Left cardiac atrium (tissue), 4 donors: ENCODE measurements at regions not wholly inside any gene's neighbourhood (a gene's known extent, or its start where the extent isn't known, plus 50 kb on each side); places are given as distances from the start of the nearest gene placed in this dataset.

Source experiments
- ATAC-seq, 2 donors: fragments of 200-7000 bp; cut with Tn5 transposase; one replicate each; pipeline ENCODE4 v1.9.1; 2020; ENCODE audit warnings: mild to moderate bottlenecking in 2 of 2, moderate library complexity in 2 of 2
- DNase-seq: peaks from one replicate; pipeline ENCODE4 v3.0.0-alpha.2; 2020
- intact Hi-C, 2 donors: fragments of 100-400 bp; cut with DNase I; formaldehyde crosslinking; loops; one replicate each; pipeline versions ENCODE4 v1.14.1 to v1.15.1; 2022 to 2023
- donor health status: DM: no; HTN: yes; CAD: no.
- donor health status: DM: no; HTN: yes; CAD: no; lungs with severe emphysema.
- donor health status: DM: yes; HTN: yes; CAD: no.
- donor health status: Dilated cardiomyopathy.

- DNase-seq (no peak), ATAC-seq (peak in 1 of 2 donors; percentile 35)
- intact Hi-C loops: no loop called here
These were observed 463.7 kb downstream of the CDH2 start for GRCh38 chr18:27713037-27713737.

GRCh38 chr18:27712066-27712465, 464.9 kb downstream of the CDH2 start:
- intact Hi-C loops: no loop called here
- no peak for DNase-seq
- peak in 1 of 2 donors; percentile 50 for ATAC-seq

DNA sequence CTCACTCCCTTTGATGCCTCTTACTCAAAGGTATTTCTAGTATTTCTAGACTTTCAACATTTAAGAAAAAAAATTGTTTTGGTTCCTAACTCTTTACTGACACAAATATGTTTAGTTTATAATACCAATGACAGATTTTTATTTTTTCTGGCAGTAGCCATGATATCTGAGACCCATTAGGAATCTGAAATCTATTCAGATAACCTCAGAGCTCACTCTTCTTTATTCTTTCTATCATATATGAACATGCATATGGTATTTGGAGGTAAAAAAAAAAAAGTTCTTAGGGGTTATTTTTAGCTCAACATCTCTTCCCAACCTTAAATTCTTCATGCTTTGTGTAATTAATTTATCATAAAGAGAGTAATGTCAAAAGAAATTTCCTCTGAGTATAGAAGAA, 465.5 kb downstream of the CDH2 start:
- intact Hi-C loops: no loop called here
- no peak for DNase-seq
- ATAC-seq: no peak

- DNase-seq (no peak), ATAC-seq (no peak)
- intact Hi-C loops: no loop called here
These were observed 467.6 kb downstream of the CDH2 start for GRCh38 chr18:27709344-27709743.

DNA sequence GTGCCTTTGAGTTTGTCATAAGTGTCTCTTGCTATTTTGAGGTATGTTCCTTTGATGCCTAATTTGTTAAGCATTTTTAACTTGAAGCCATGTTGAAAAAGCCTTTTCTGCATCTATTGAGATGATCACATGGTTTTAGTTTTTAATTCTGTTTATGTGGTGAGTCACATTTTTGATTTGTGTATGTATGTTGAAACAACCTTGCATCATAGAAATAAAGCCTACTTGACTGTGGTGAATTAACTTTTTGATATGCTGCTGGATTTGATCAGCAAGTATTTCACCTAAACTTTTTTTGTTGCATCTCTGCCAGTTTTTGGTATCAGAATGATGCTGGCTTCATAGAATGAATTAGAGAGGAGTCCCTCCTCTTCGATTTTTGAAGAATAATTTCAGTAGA, 469.7 kb downstream of the CDH2 start:
- intact Hi-C loops: no loop called here
- ATAC-seq (no peak), DNase-seq (no peak)

DNA sequence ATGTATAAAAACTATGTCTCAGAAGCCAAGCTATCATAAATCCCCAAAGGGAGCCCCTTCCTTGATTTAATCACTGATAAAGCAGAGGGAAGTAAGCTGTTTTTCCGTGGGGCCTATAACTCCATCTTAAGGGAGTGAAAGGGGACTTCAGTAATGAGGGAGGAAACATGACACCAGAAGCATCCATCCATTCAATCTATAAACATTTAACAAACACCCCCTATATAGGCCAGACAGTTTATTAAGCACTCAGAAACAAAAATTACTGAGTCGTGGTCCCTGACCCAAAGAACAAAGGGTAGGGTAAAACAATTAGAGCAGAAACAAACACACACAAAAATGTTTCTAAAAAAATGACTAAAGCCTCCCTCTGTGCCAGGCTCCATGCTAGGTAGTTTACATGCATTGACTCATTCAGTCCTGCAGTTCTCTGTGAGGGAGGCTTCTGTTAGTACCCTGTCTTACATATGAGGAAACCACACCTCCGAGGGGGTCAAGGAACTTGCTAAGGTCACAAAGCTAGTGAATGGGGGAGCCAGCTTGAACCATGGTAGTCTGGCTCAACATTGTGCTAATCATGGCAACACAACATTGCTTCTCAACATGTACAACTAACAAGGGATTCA, 472.1 kb downstream of the CDH2 start:
- ATAC-seq: no peak
- no peak for DNase-seq
- intact Hi-C loops: no loop called here

GRCh38 chr18:27699137-27699536, 477.8 kb downstream of the CDH2 start:
- ATAC-seq: no peak
- intact Hi-C loops: no loop called here
- no peak for DNase-seq

DNA sequence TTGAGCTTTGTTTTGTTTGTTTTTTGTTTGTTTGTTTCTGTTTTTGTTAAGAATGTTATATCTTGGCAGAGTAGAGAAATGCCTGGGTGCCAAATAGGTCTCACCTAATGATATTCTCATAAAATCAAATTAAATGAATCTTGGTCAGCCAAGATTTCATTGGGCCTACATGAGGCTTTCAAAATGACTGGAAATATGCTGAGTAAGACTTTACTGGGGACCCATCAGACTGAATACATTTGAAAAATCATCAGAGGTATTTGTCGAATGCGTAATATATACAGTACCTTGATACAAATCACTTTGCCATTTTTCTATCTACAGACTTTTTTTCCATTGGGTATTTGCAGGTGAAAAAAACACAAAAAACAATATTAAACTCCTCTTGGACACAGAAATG, 480.8 kb downstream of the CDH2 start:
- ATAC-seq (no peak), DNase-seq (no peak)
- intact Hi-C loops: no loop called here

GRCh38 chr18:27695503-27695902, 481.4 kb downstream of the CDH2 start:
- no peak for DNase-seq
- ATAC-seq: no peak
- intact Hi-C loops: no loop called here

- intact Hi-C loops: no loop called here
- ATAC-seq (no peak), DNase-seq (no peak)
These were observed 481.9 kb downstream of the CDH2 start for GRCh38 chr18:27695052-27695451.

DNA sequence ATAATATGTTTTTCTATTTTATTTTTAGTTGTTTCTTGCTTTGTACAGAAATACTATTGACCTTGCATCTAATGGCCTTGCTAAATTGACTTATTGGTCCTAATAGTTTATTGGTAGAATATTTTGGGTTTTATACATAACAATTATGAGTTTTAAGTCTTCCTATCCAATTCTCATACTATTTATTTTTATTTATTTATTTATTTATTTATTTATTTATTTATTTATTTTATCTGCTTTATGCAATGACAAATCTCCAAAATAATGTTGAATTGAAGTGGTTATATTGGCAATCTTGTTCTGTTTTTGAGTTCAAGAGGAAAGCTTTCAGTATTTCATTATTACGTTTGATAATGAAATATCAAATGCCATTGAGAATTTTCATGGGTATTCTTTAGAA, 488.3 kb downstream of the CDH2 start:
- no peak for DNase-seq
- no peak for ATAC-seq
- intact Hi-C loops: loop anchor here in 1 of 2 donors (10.0 kb wide), 1 partner anchor 74 kb away; no protein-coding TSS in a partner anchor

DNA sequence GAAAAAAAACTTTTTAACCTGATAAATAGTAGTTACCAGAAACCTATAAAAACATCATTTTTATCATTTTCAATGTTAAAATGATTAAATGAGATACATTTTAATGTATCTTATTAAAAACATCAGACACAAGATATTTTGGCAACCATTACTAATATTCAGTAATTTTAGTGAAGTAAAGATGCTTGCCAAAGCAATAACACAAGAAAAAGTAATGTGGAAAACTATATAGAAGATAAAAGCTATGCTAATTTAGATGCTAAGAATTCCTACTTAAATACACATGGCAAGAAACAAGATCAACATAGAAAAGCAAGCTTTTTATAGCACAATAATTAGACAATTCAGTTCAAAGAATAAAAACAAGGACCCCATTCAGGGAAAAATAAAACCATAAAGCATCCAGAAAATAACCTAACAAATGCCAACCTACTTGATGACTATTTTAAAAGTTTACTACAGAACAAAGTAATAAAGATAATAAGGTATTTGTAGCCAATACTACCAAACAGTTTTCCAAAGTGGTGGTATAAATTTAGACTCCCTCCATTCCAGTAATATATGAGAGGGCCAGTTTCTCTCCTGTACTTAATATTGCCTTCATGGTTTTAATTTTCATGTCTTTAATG, 489.5 kb downstream of the CDH2 start:
- ATAC-seq (no peak), DNase-seq (no peak)
- intact Hi-C loops: loop anchor here in 1 of 2 donors (2.0 to 10.0 kb wide), 2 partner anchors 63 to 73 kb away; no protein-coding TSS in a partner anchor

DNA sequence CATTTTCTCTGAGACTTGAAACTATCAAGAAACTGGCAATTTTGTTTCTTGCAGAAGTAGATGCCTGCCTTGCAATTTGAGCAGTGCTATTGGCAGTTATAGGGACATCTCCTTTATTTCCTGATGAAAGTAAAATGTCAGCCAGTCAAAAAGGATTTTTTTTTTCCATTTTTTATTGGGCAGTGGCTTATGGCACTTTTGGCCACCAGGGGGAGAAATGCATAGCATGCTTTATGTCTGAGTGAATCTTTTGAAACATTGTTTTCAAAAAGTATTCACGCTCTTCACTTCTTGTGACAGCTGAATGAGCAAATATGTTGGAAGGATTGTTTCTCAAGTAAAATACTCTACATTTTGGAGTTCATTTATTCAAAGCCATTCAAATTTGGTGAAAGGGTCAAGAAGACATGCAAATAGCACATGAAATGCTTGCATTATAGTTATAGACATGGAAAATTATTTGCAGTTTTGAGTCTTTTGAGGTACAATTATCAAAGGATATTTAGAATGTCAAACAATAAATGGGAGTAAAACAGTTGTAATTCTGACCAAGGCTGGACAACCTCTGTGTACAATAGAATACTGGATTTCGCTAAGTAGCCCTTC, 491.0 kb downstream of the CDH2 start:
- no peak for ATAC-seq
- DNase-seq: no peak
- intact Hi-C loops: loop anchor here in 1 of 2 donors (2.0 to 10.0 kb wide), 2 partner anchors 65 to 71 kb away; no protein-coding TSS in a partner anchor

DNA sequence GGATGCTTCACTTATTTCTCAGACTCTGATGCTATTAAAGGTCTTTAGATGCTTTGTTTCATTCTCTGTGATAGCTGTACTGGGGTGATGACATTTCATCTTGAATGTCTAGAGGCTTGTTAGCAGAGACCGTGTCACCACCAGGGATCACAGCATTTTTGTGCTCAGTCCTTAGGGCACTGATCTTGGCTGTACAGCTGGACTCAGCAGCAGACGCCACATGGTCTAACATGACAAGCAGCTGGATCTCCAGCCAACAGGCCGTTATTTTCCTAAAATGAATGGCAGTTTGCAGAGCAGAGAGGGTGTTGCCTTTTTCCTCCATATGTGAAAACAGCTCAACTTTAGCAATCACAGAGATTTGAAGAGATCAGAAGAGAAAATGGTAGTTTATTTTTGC, 491.8 kb downstream of the CDH2 start:
- intact Hi-C loops: loop anchor here in 1 of 2 donors (10.0 kb wide), 1 partner anchor 70 kb away; no protein-coding TSS in a partner anchor
- DNase-seq (no peak), ATAC-seq (peak in 1 of 2 donors; percentile 42)

- ATAC-seq: no peak
- DNase-seq: no peak
- intact Hi-C loops: no loop called here
These were observed 489.3 kb upstream of the CHST9 start for GRCh38 chr18:27674411-27674810.

GRCh38 chr18:27673861-27674260, 488.8 kb upstream of the CHST9 start:
- DNase-seq (no peak), ATAC-seq (no peak)
- intact Hi-C loops: no loop called here

DNA sequence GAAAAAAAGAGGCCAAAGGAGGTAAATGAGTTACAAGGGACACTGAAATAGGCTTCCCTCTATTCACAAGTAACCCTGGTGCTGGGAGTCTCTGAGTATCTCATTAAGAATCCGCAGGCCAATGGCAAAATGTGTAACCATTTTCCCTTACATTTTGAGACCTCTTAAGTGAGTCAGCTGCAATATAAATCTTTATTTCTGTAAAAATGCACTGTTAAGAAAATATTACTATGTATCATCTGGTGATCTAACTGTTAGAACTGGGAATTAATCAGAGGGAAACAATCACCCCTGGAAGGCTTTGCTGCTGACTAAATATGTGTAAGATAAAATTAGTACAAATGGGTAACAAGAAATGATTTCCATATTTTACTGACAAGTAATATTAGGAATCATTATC, 483.1 kb upstream of the CHST9 start:
- ATAC-seq (no peak), DNase-seq (no peak)
- intact Hi-C loops: no loop called here

GRCh38 chr18:27667064-27667463, 482.0 kb upstream of the CHST9 start:
- intact Hi-C loops: no loop called here
- DNase-seq (no peak), ATAC-seq (no peak)

DNA sequence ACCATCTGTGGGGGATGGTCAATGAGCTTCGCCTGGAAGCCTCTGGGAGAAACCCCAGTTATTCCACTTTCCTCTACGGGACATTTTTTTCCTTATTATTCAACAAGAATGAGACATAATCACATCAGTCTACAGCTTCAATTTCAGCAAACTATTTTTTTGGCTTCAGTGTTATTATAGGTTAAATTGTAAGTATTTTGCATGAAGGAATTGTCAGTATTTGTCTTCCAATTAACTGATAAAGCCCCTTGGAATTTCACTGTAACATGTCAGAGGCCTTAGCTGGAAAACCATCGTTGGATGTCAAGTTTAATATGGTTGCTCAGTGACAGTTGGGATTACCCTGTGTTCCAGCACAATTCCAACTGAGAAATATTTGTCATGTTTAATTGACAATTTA, 480.9 kb upstream of the CHST9 start:
- intact Hi-C loops: no loop called here
- DNase-seq (no peak), ATAC-seq (no peak)

DNA sequence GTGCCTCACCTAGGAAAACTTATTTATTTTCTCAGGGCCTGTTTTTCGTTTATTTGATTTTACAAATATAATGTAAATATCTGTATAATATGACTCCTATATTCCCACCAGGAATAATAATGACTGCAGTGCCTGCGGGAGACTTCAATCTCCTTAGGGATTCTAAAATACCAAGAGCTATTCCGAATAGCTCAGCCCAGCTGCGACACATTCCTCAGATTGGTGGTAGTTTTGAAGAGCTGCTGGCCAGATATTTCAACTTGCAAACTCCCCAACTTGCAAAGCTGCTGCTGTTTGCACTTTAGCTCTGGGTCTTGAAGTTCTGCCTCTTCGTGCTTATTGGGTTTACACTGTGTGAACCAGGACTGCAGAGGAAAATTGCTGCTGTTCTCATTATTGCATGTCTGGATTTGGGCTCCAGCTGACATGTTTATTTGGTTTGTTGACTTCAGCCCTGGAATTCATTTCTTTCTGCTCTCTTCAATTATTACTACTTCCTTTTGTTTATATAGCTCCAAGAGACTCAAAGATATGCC, 480.2 kb upstream of the CHST9 start:
- intact Hi-C loops: no loop called here
- ATAC-seq (no peak), DNase-seq (no peak)
